GM19025 (cell line): ENCODE measurements at regions not wholly inside any gene's neighbourhood (a gene's known extent, or its start where the extent isn't known, plus 50 kb on each side); places are given as distances from the start of the nearest gene placed in this dataset.
"Not testable (repeated sequence)": the region's sequence is repeated elsewhere in the genome, so short reads cannot be mapped to it uniquely, and the experiment has no call there.

Experiments
- ATAC-seq: cut with Tn5 transposase; IDR thresholded peaks from one replicate; pipeline ENCODE4 v1.9.1; 2021; ENCODE audit warnings: mild to moderate bottlenecking, low read depth, moderate library complexity; ENCODE audit not compliant: unreplicated experiment

DNA sequence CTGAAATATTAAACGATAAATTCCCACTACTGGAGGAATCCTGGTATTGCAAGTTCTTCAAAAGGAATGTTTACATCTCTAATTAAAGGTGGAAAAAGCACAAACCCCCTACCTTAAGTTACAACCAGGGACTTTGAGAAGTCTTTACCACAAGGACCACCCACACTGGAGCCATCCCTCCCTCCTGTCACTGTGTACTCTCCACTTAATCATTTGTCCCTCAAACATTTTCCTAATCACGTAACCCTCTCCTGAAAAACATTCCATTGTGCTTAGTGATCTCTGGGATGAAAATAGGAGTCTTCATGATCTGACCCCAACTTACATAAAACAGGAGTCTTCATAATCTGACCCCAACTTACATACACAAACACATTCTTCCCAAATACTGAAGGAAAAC lies 85.7 kb downstream of the SUCLG1 start:
- ATAC-seq: no peak

DNA sequence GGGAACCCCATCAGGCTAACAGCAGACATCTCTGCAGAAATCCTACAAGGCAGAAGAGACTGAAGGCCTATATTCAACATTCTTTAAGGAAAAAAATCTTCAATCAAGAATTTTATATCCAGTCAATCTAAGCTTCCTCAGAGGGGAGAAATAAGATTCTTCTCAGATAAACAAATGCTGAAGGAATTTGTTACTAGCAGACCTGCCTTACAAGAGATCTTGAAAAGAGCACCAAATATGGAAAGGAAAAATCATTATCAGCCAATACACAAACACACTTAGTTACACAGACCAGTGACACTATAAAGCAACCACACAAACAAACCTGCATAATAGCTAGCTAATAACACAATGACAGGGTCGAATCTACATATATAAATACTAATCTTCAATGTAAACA lies 96.5 kb downstream of the SUCLG1 start:
- no peak for ATAC-seq

DNA sequence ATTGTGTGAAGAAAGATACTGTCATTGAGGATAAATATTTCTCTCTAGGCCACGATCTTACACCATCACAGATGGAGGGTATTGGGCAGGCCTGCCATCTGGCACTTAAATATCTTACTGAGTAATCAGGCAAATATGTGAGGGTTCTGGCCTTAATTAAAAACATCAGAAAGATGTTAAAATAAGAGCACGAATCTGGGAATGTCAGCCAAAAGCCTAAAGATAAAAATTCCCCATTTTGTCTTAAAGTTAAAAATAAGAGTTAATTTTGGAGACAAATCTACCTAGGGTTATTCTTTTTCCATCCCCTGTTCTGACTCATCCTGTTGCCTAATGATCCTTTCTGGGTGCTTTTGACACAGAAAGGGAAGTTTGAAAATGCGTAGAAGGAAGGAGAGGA lies 121.0 kb downstream of the SUCLG1 start:
- ATAC-seq: no peak

DNA sequence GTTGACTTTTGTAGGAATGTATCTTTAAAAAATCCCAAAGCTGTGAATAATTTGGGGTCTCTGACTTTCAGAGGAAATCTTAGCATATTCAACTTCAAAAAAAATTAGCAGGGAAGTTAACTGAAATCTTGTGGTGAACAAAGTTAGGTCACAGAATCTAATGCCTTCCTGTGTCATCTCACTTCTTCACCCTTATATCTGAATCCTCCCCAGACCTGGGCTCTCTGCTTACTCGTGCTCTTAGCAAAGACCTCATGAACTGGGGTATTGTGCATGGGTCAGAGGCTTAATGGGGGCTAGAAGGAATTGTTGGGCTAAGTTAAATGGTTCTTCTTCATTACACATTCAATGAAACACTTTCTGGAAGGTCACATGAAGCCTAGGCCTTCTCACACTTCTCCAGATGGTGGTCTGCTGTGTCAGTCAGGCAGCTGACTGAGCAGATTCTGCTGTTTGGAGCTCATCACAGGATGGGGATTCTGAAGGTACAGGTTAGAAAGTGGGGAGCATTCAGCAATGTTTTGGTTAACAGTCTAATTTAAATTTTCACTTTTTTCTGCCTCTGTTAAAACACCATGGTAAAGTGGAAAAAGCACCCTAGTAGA lies 131.3 kb downstream of the SUCLG1 start:
- ATAC-seq: no peak

DNA sequence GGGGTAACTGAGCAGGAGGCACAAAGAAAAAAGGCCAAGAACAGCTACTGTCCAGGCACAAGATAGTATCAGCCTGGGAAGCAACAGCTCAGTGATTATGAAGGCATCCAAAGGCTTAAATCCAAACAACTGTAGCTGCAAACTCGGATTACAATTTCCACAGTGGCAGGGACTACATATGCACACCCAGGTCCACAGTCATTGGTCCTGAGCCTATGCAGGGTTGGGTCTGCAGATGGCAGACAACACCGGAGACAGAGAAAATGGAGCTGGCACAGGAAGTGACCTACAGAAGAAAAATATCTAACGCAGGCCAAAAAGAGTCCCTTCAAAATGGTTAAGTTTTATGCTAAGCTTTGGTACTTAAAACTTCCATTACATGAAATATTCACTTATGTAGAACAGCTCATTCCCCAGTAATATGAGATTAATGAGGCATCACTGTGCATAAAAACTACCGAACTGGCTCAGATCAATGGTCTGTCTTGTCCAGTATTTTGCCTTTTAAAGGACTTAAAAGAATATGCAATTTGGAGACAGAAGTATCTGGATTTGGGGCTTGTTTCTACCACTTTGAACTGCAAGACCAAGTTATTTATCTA lies 132.1 kb downstream of the SUCLG1 start:
- no peak for ATAC-seq

DNA sequence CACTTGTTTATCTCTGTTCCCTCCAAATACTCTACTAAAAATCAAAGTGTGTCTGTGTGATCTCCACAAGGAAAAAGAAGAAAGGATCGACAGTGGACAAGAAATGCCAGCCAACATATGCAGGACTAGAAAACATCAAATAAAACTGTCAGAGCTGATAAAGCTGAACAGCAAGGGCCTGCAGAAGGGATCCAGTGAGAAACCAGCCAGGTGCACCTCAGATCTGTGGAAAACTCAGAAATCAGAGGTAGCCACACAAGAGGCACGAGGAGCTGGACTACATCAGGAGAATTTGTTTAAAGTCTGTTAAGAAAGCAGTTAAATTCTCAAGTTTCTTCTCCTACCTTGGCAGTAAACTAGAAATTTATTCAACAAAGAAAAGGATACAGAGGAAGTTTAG lies 135.2 kb downstream of the SUCLG1 start:
- ATAC-seq: no peak

DNA sequence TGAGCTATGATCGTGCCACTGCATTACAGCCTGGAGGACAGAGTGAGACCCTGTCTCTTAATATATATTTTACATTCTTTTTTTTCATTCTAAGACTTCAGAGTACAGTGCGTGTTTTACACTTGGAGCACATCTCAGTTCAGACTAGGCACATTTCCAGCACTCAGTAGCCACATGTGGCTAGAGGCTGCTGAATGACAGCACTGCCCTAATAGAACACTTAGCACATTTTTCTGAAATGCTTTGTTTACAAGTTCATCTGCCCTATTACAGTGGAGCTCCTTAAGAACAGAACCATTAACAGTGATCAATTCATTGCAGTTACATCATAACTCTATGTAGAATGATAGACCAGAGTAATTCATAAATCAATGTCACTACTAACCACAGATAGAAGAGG lies 138.1 kb downstream of the SUCLG1 start:
- no peak for ATAC-seq

DNA sequence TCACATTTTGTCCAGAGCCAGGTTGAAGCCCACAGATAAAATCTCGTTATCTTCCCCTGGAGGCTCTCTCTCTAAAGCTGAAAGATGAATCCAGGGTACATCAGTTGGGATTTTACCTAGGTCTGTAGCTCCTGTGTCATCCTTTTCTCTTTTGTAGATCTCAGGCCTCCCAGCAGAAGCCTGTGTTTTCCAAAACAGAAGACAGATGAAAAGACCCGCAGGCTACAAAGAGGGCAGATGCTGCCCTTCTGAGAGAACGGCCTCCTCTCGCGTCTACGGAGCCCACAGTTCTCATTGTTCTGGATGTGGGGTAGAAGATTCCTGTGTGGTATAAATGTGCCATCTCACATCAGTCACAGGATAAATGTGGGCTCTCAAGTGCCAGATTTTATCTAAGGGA lies 139.5 kb downstream of the SUCLG1 start:
- no peak for ATAC-seq

DNA sequence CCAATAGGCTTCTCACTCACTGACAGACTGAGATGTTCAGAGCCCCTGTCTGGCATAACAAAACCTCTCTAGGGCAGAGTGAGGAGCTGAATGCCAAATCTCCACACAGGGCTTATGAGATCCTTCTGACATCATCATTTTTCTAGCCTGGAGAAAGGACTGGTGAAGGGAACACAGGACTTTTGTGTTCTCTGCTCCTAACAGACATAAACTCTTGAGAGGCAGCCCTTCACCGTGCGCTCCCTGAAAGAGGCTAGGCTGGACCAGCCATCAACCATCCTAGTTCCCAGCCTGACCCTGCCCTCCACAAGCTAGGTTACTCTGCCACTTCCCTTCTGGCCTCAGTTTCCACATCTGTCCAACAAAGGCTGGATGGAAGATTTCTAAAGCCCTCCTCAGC lies 141.9 kb downstream of the SUCLG1 start:
- ATAC-seq: no peak

DNA sequence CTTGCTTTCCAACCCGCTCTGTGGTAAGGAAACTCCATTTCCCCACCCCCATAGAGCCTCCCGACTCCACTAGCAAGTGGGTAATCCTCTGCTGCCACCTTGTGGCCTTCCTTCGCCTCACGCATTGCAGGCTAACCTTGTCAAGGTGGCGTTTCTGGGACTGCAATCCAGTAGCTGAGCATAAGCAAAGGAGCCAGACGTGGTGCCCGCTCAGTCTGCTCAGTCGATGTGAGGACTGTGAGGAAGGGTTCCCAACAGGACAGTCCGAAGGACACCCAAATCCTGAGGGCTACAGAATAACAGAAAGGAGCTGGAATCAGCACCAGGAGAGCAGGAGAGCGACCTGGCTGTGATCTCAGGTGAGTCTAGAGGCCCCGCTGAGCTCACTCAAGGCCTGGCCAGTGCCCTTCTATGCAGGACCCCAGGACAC lies 144.2 kb downstream of the SUCLG1 start:
- ATAC-seq: peak; percentile 96

DNA sequence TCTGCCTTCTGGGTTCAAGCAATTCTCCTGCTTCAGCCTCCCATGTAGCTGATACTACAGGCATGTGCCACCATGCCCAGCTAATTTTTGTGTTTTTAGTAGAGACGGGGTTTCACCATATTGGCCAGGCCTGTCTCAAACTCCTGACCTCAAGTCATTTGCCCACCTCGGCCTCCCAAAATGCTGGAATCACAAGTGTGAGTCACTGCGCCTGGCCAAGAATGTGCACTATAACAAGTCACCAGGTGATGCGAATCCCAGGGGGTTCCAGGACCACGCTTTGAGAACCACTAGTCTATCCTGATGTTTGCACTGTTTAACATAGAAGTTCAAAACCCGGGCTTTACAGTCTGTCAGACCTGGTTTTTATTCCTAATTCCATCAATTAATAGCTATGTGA lies 144.8 kb downstream of the SUCLG1 start:
- no peak for ATAC-seq

DNA sequence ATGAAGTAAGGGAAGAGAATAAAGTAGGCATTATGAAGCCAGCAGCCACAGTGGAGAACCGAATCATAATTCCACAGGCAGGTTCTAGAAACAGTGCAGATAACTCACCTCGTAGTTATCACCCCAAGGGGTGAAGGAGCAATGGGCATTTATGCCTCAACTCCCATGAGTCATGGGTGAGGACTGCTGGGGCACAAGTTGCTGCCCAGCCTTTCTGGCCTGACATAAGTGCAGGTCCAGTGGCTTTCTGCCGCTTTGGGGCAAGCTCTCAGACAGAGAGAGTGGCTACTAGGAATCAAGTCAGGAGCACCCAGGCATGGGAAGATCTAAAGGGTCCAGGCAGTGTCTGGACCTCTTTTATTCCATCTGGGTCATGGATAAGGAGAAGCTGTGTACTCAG lies 149.8 kb downstream of the SUCLG1 start:
- ATAC-seq: no peak

DNA sequence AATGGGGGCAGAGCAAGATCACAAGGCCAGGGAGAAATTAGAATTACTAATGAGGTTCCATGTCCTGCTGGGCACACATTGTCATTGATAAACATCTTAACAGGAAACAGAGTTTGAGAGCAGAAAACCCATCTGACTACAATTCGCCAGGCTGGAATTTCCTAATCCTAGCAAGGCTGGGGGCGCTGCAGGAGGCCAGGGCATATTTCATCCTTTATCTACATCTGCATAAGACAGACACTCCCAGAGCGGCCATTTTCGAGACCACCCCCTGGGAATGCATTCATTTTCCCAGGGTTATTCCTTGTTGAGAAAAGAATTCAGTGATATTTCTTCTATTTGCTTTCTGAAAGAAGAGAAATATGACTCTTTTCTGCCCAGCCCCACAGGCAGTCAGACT lies 152.7 kb downstream of the SUCLG1 start:
- no peak for ATAC-seq

DNA sequence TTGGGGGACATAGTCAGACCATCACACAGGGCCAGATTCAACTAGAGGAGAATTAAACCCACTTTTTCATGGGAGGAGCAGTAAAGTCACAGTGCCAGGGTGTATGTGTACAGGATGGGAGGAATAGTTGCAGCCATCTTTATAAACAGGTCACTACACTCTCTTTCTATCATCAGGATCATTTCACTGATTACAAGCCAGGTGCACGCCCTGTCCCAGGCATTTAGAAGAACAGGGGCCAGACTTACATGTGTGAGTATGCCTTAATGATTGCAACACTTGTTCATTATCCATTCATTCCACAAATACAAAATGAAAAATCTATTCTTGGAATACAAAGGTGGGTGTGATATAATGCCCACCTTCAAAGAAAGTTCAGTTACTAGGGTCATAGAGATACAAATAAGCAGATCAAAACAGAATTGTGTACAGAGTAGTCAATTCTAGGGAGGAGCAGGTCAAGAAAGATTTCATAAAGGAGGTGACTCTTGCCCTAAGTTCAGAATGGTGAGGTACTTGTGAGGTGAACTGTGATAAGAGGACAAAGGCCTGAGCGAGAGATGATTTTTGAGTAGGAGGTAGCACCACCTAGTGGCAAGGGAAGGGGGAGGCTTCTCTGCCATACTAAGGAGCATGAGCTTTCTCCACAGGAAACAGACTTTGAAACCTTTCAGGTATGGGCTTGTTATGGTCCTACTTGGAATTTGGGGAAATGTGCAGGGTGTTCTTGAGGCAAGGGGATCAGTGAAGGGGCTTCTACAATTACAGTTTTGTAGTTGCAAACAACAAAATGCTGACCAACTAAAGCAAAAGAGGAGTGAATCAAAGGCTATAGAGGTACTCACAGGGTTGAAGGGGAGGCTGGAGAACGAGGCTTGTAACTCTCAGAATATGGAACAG lies 156.3 kb downstream of the SUCLG1 start:
- ATAC-seq: peak; percentile 86

DNA sequence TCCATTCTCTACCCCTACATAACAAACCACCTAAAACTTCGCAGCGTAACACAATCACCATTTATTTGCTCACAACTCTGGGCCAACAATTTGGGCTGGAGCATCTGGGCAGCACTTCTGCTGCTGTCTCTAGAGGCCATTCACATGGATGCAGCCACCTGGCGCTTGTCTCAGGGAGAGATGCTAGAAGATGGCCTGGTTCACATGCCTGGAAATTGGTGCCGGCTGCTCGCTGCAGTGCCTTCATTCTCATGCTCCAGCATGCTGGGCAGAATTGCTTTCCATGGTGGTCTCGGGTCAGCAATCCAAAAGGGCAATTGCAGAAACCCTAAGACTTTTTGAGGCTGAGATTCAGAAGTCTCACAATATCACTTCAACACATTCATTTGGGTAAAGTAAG lies 157.4 kb downstream of the SUCLG1 start:
- no peak for ATAC-seq

DNA sequence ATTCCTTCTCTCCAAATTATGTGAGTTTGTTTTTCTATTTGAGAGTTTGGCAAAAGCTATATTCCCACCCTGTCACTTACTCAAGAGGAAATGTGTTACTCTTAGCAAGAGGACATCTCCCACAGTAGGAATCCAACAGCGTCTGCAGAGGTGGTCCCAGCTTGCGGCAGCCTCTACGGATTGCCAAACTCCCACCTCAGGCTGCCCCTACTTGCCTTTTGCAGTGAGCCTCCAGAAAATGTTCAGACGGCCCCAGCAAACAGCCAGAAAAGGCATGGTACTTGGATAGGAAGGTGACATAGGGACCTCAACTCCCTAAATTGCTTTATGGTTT lies 158.4 kb downstream of the SUCLG1 start:
- ATAC-seq: no peak

DNA sequence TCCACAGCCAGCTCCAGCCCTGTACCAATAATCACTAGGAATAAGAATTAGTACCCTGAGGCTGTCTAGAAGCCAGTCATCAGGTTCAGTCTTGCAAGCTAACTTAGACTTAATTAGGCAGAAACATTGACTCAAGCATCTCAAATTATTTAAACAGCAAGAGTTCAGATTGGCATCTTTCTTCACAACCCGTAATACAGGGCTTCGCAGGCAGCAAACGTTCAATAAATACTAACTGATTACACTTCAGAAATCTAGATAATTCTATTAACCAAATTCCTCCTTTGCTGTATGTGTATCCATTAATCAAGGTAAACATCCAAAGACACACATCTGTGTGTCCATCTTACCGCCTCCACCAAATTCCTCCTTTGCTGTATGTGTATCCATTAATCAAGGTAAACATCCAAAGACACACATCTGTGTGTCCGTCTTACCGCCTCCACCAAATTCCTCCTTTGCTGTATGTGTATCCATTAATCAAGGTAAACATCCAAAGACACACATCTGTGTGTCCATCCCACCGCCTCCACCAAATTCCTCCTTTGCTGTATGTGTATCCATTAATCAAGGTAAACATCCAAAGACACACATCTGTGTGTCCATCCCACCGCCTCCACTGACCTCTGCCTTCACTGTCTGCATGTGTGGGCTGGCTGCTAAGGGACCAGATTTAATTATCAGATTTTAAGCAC lies 158.9 kb downstream of the SUCLG1 start:
- ATAC-seq: not testable (repeated sequence)

DNA sequence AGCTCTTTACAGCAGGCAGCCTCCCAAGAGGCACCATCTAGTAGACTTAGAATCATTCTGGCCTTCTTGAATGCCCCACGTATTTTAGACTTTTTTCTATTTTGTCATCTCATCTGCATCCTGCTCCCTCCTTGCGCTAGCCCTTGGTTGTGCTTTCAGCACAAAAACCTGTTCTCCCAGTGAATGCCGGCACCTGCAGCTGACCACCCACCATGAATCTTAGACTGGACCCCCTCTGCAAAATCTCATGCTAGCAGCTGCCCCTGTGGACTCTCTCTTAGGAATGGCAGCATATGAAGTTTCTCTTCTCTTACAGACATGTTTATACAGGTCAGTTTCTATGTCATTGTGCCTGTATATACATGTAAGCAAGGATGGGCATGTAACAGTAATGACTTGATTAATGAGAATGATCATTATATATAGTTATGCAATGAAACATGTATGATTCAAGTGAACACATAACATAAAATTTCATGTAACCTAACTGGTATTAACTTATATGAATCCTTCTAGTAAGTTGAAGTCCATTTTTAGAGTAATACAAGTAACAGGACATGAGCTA lies 159.8 kb downstream of the SUCLG1 start:
- ATAC-seq: no peak

DNA sequence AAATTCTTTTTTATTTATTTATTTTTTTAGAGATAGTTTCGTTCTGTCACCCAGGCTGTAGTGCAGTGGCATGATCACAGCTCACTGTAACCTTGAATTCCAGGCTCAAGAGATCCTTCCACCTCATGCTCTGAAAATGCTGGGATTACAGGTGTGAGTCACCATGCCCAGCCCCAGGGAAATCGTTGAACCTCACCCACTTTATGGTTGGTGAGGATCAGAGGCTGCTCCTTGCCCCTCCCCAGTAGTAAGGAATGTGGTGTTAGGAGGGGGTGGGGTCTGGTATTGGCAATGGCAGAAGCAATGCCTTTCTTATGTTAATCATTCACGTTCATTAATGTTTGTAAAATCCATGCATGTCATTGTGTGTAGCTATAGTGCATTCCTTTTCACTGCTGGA lies 161.9 kb downstream of the SUCLG1 start:
- no peak for ATAC-seq

DNA sequence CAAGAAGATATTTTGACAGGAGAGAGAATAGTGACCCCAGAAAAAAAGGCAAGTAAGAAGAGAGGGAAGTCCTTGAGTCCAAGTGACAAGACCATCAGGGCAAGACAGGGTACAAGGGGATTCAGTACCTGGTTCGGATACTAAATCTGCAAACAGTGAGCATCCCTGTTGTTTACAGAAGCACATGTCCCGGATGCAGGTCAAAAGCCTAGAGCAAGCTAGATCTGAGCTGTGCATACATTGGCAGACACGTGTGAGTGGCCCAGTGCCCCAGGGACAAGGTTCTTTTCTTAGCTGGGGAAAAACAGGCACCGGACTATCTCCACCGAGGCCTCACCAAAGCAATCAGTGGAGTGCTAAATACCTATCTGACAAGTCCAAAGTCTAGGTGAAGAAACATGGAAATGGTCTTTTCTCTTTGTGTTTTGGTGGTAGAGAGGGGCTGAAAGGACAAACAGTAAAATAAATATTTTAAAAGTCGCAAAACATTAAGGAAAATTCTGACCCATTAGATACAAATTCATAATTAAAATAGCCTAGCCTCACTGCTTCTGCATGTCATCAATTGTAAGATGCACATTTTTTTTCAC lies 165.2 kb downstream of the SUCLG1 start:
- ATAC-seq: no peak

DNA sequence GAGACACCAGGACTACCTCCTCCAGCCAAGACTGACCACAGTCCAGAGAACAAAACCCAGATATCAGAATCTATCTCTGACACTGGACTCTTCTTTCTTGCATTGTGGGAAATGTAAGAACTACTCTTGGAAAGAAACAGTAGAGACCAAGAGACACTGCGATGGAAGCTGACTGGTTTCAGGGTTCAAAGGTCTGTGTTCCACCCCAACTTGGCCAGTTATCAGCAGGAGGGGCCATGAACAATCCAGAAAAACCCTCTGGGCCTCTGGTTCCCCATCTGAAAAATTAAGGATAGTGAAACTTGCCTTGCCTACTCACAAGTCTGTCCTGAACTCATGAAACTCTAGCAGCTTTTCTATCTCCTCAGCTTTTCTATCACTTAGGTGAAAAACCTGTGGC lies 166.5 kb downstream of the SUCLG1 start:
- ATAC-seq: no peak
